ENCODE measurements at regions not wholly inside any gene's neighbourhood (a gene's known extent, or its start where the extent isn't known, plus 50 kb on each side); places are given as distances from the start of the nearest gene placed in this dataset.

DNA sequence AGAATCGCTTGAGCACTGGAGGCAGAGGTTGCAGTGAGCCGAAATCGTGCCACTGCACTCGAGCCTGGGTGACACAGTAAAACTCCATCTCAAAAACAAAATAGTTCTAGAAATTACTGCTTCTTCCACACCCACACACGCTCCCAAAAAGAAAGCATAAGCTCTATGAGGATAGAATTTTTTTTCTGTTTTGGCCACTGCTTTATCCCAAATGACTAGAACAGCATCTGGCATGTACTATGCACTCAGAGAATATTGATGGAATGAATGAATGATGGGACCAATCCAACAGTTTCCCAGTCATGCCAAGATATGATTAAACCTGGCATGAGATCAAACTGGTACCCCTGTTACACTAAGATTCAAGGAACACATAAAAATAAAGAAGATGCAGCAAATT is 455.4 kb upstream of the CHAC2 start:
- no peak for ATAC-seq
- no peak for DNase-seq
- no peak for TF ChIP-seq POLR2A (IDR thresholded peaks at IDR 0.05)
- TF ChIP-seq, protein P1, sequence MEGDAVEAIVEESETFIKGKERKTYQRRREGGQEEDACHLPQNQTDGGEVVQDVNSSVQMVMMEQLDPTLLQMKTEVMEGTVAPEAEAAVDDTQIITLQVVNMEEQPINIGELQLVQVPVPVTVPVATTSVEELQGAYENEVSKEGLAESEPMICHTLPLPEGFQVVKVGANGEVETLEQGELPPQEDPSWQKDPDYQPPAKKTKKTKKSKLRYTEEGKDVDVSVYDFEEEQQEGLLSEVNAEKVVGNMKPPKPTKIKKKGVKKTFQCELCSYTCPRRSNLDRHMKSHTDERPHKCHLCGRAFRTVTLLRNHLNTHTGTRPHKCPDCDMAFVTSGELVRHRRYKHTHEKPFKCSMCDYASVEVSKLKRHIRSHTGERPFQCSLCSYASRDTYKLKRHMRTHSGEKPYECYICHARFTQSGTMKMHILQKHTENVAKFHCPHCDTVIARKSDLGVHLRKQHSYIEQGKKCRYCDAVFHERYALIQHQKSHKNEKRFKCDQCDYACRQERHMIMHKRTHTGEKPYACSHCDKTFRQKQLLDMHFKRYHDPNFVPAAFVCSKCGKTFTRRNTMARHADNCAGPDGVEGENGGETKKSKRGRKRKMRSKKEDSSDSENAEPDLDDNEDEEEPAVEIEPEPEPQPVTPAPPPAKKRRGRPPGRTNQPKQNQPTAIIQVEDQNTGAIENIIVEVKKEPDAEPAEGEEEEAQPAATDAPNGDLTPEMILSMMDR (IDR thresholded peaks at IDR 0.05), result no peak
- 49% methylated on average over 2 of the region's 5 CpGs for WGBS (ENCODE audit: insufficient coverage, low coverage, low lambda C conversion rate, missing lambda C conversion rate)
- Histone ChIP-seq H3K4me1 (no peaks in the 10 kb centered on the region), H3K9me3 (no peaks in the 10 kb centered on the region), H3K4me3 (no peak overlapping the region), H3K27me3 (no peaks in the 10 kb centered on the region), H3K36me3 (no peaks in the 10 kb centered on the region), H3K27ac (no peak overlapping the region)
- intact Hi-C loops (cut with DNase I), result no loop called here

DNA sequence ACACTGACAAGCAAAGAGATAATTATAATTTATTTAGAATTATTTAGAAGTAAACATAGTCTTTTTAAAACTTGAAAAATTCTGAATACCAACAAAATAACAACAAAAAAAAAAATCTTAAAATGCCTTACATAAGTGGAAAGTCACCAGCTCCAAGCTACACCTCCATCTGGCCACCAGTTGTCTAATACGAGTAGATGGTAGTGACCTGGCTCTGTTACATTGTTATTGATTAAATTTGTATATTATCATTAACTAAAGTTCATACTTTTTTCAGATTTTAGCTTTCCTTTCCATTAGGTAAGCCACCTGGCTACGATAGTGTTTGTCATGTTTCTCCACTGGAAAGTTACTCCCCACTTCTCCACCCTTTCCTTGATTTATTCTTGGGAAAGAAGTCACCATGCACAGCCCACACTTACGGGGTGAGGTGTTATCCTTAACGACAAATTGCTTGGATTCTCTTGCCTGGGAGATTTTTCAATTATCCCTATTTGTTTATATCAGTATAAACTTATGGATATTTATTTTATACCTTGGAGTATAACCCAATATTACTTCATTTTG is 464.5 kb upstream of the CHAC2 start:
- H3K36me3 ChIP-seq, result no peaks in the 10 kb centered on the region
- DNase-seq (no peak), ATAC-seq (no peak)
- intact Hi-C loops (cut with DNase I), result no loop called here
- no peak overlapping the region for H3K27ac ChIP-seq
- WGBS (ENCODE audit: insufficient coverage, low coverage, low lambda C conversion rate, missing lambda C conversion rate), result 42% methylated on average over 4 of the region's 4 CpGs
- no peak overlapping the region for H3K4me3 ChIP-seq
- TF ChIP-seq, protein P1 (IDR thresholded peaks at IDR 0.05), result no peak
- no peak for TF ChIP-seq POLR2A (IDR thresholded peaks at IDR 0.05)
- no peaks in the 10 kb centered on the region for H3K4me1 ChIP-seq
- no peaks in the 10 kb centered on the region for H3K27me3 ChIP-seq
- no peaks in the 10 kb centered on the region for H3K9me3 ChIP-seq

DNA sequence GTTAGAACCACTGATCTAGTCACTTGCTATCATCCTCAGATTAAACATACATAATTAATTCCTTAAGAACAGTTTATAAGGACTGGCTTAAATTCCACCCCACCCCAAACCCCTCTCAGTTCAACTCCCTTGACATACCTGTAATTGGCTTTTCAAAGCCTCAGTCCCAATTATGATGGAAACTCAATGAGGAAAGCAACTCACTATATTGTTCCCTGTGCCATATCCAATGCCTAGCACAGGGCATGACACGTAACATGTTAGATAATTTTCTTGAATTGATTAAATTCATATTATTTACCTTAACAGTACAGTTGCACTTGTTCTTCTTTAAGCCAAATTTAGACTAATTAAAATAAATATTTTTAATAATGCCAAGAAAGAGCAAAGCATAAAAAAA is 465.1 kb upstream of the CHAC2 start:
- TF ChIP-seq POLR2A (IDR thresholded peaks at IDR 0.05), result no peak
- TF ChIP-seq, protein P1 (IDR thresholded peaks at IDR 0.05), result no peak
- Histone ChIP-seq H3K4me1 (no peaks in the 10 kb centered on the region), H3K36me3 (no peaks in the 10 kb centered on the region), H3K27ac (no peak overlapping the region), H3K27me3 (no peaks in the 10 kb centered on the region), H3K4me3 (no peak overlapping the region), H3K9me3 (no peaks in the 10 kb centered on the region)
- intact Hi-C loops (cut with DNase I), result no loop called here
- 44% methylated on average over 1 of the region's 1 CpG for WGBS (ENCODE audit: insufficient coverage, low coverage, low lambda C conversion rate, missing lambda C conversion rate)
- no peak for ATAC-seq
- DNase-seq, result no peak

DNA sequence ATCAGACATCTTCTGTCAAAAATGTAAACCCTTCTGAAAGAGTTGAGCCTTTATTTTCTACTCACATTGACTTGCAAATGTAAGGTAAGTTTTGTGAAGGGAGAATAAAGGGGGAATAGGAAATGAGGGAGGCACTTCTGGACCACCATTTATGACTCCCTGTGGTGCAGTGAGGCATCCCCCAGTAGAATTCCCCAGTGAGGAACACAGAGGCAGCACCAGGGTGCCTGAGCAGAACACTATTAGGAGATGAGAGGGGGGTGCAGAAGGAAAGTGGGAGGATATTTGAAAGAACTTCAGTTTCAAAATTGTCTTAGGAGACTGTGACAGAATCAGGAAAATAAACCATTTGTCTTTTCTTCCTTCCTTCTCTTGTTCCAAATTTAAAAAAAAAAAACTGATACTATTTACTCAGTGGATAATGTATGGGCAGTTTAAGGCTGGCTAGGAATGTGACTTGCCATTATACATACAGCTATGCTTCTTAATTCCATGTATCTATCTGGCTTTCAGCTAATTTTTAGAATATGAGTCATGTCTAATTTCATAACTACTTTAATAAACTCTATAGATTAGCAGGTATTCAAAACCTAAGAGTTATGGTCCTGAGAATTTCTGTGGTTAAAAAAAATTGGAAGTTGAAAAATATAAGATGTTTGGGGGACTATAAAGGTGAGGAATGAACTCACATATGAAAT is 478.1 kb upstream of the CHAC2 start:
- no peak for DNase-seq
- ATAC-seq, result no peak
- Histone ChIP-seq H3K9me3 (no peaks in the 10 kb centered on the region), H3K4me1 (no peaks in the 10 kb centered on the region), H3K36me3 (no peaks in the 10 kb centered on the region), H3K27me3 (no peaks in the 10 kb centered on the region), H3K27ac (no peak overlapping the region), H3K4me3 (no peak overlapping the region)
- TF ChIP-seq, protein P1 (IDR thresholded peaks at IDR 0.05), result no peak
- no peak for TF ChIP-seq POLR2A (IDR thresholded peaks at IDR 0.05)
- intact Hi-C loops (cut with DNase I), result no loop called here

Measured in right lobe of liver (tissue), 6 donors.